Epithelial cell of proximal tubule (primary cell): ENCODE measurements at regions not wholly inside any gene's neighbourhood (a gene's known extent, or its start where the extent isn't known, plus 50 kb on each side); places are given as distances from the start of the nearest gene placed in this dataset.

ENCODE experiments used
- DNase-seq: peaks from one replicate; pipeline ENCODE4 v3.0.0-alpha.2; 2011; ENCODE audit warnings: low read depth
- H3K4me3 ChIP-seq: 2 replicates; pipeline ENCODE4 v1.5.1; 2011; ENCODE audit warnings: low read depth, mild to moderate bottlenecking, low read length
- CTCF ChIP-seq: conservative IDR thresholded peaks from 2 replicates; pipeline ENCODE4 v1.5.1; 2012; ENCODE audit warnings: low read depth, mild to moderate bottlenecking, low read length

GRCh38 chr7:17142831-17143541 is 155.5 kb upstream of the AHR start:
- peak overlapping the region; percentile 8 for H3K4me3 ChIP-seq
- TF ChIP-seq CTCF, result no peak
- no peak for DNase-seq

GRCh38 chr7:17144322-17144721 is 154.1 kb upstream of the AHR start:
- no peak overlapping the region for H3K4me3 ChIP-seq
- no peak for DNase-seq
- TF ChIP-seq CTCF, result no peak

GRCh38 chr7:17146621-17147020 is 151.8 kb upstream of the AHR start:
- DNase-seq, result no peak
- H3K4me3 ChIP-seq, result no peak overlapping the region
- TF ChIP-seq CTCF, result no peak

GRCh38 chr7:17147409-17147808 is 151.0 kb upstream of the AHR start:
- no peak for TF ChIP-seq CTCF
- no peak overlapping the region for H3K4me3 ChIP-seq
- DNase-seq, result no peak

GRCh38 chr7:17150018-17150417 is 148.4 kb upstream of the AHR start:
- no peak for DNase-seq
- H3K4me3 ChIP-seq, result no peak overlapping the region
- TF ChIP-seq CTCF, result no peak

GRCh38 chr7:17152721-17153120 is 145.7 kb upstream of the AHR start:
- TF ChIP-seq CTCF, result no peak
- no peak overlapping the region for H3K4me3 ChIP-seq
- DNase-seq, result no peak

- TF ChIP-seq CTCF, result no peak
- no peak for DNase-seq
- no peak overlapping the region for H3K4me3 ChIP-seq
Observed at GRCh38 chr7:17153536-17153935, 144.9 kb upstream of the AHR start.
